ENCODE measurements at regions not wholly inside any gene's neighbourhood (a gene's known extent, or its start where the extent isn't known, plus 50 kb on each side); places are given as distances from the start of the nearest gene placed in this dataset.
A peak's percentile ranks its signal among the peaks of the same experiment; 100 is the strongest.

- Histone ChIP-seq H3K36me3 (no peaks in the 10 kb centered on the region), H3K4me1 (ENCODE audit: low read depth) (peaks cover 2% of the 10 kb centered on the region), H3K4me3 (no peak overlapping the region), H3K9me3 (ENCODE audit: low read depth) (no peaks in the 10 kb centered on the region), H3K27ac (no peak overlapping the region), H3K27me3 (no peaks in the 10 kb centered on the region)
- peak; percentile 67 to 81 for DNase-seq (ENCODE audit: low read depth in 1 of 2, low spot score in 1 of 2)
- TF ChIP-seq CTCF (IDR thresholded peaks at IDR 0.05; ENCODE audit: low read depth, low read length): peak; percentile 72
Observed at GRCh38 chr3:115217678-115218451, 70.8 kb upstream of the ZBTB20 start.

GRCh38 chr3:115218859-115219258 is 71.8 kb upstream of the ZBTB20 start:
- Histone ChIP-seq H3K27ac (no peak overlapping the region), H3K4me3 (no peak overlapping the region), H3K36me3 (no peaks in the 10 kb centered on the region), H3K9me3 (ENCODE audit: low read depth) (no peaks in the 10 kb centered on the region), H3K27me3 (no peaks in the 10 kb centered on the region), H3K4me1 (ENCODE audit: low read depth) (peaks cover 2% of the 10 kb centered on the region)
- no peak for TF ChIP-seq CTCF (IDR thresholded peaks at IDR 0.05; ENCODE audit: low read depth, low read length)
- DNase-seq (ENCODE audit: low read depth in 1 of 2, low spot score in 1 of 2): peak in 1 of 2 donors; percentile 9

- no peaks in the 10 kb centered on the region for H3K36me3 ChIP-seq
- H3K4me3 ChIP-seq: no peak overlapping the region
- no peaks in the 10 kb centered on the region for H3K4me1 ChIP-seq (ENCODE audit: low read depth)
- DNase-seq (ENCODE audit: low read depth in 1 of 2, low spot score in 1 of 2): no peak
- H3K27ac ChIP-seq: no peak overlapping the region
- no peaks in the 10 kb centered on the region for H3K27me3 ChIP-seq
- no peaks in the 10 kb centered on the region for H3K9me3 ChIP-seq (ENCODE audit: low read depth)
- no peak for TF ChIP-seq CTCF (IDR thresholded peaks at IDR 0.05; ENCODE audit: low read depth, low read length)
Observed at GRCh38 chr3:115224687-115225086, 77.6 kb upstream of the ZBTB20 start.

GRCh38 chr3:115226844-115227445 is 79.9 kb upstream of the ZBTB20 start:
- Histone ChIP-seq H3K27me3 (no peaks in the 10 kb centered on the region), H3K36me3 (no peaks in the 10 kb centered on the region), H3K9me3 (ENCODE audit: low read depth) (no peaks in the 10 kb centered on the region), H3K4me3 (no peak overlapping the region), H3K4me1 (ENCODE audit: low read depth) (no peaks in the 10 kb centered on the region), H3K27ac (no peak overlapping the region)
- DNase-seq (ENCODE audit: low read depth in 1 of 2, low spot score in 1 of 2): no peak
- TF ChIP-seq CTCF (IDR thresholded peaks at IDR 0.05; ENCODE audit: low read depth, low read length): no peak

- DNase-seq (ENCODE audit: low read depth in 1 of 2, low spot score in 1 of 2): no peak
- H3K9me3 ChIP-seq (ENCODE audit: low read depth): no peaks in the 10 kb centered on the region
- H3K4me3 ChIP-seq: no peak overlapping the region
- H3K36me3 ChIP-seq: no peaks in the 10 kb centered on the region
- no peak overlapping the region for H3K27ac ChIP-seq
- TF ChIP-seq CTCF (IDR thresholded peaks at IDR 0.05; ENCODE audit: low read depth, low read length): no peak
- H3K27me3 ChIP-seq: no peaks in the 10 kb centered on the region
- no peaks in the 10 kb centered on the region for H3K4me1 ChIP-seq (ENCODE audit: low read depth)
Observed at GRCh38 chr3:115227461-115227860, 80.4 kb upstream of the ZBTB20 start.

Data from cardiac muscle cell (in vitro differentiated cells and primary cell).